Upper lobe of left lung (tissue), 4 donors: ENCODE measurements at regions not wholly inside any gene's neighbourhood (a gene's known extent, or its start where the extent isn't known, plus 50 kb on each side); places are given as distances from the start of the nearest gene placed in this dataset.

Experiments
- EP300 ChIP-seq, 4 donors: sonication (generic); formaldehyde crosslinking; IDR thresholded peaks; one replicate each; pipeline ENCODE4 v1.5.1; 2017; ENCODE audit warnings: antibody characterized with exemption in 4 of 4, control low read depth in 2 of 4
- POLR2AphosphoS5 ChIP-seq, 2 donors: sonication (generic); formaldehyde crosslinking; IDR thresholded peaks; one replicate each; pipeline ENCODE4 v1.5.1; 2017; ENCODE audit warnings: antibody characterized with exemption in 2 of 2
- TF ChIP-seq, protein P1 (sequence below), 6 experiments: fragments of 450-650 bp in 4 of 6; fragments of 200-600 bp in 2 of 6; sonication (generic) in 2 of 6; IDR thresholded peaks; one replicate each; pipeline ENCODE4 v1.5.1; 2016 to 2019; ENCODE audit warnings: antibody characterized with exemption in 6 of 6

DNA sequence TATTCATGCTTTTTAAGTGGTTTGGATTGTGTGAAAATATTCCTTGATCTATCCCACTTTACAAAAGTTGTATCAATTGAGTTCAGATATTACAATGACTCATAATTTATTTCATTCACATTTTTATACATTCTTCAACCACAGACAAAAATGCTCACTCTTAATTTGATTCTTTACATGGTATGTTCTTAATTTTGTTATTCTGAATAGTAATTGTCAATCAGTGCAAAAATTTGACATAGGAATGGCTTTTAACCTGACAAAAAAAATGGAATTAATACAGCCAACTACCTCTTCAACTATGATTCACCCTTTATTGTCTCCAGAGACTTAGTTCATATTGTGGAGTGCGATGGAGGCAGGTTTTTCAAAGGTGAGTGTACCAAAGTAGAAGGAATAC lies 1002.4 kb upstream of the ADGRL4 start:
- TF ChIP-seq, protein P1, sequence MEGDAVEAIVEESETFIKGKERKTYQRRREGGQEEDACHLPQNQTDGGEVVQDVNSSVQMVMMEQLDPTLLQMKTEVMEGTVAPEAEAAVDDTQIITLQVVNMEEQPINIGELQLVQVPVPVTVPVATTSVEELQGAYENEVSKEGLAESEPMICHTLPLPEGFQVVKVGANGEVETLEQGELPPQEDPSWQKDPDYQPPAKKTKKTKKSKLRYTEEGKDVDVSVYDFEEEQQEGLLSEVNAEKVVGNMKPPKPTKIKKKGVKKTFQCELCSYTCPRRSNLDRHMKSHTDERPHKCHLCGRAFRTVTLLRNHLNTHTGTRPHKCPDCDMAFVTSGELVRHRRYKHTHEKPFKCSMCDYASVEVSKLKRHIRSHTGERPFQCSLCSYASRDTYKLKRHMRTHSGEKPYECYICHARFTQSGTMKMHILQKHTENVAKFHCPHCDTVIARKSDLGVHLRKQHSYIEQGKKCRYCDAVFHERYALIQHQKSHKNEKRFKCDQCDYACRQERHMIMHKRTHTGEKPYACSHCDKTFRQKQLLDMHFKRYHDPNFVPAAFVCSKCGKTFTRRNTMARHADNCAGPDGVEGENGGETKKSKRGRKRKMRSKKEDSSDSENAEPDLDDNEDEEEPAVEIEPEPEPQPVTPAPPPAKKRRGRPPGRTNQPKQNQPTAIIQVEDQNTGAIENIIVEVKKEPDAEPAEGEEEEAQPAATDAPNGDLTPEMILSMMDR (IDR thresholded peaks at IDR 0.05) = no peak
- TF ChIP-seq POLR2AphosphoS5 (IDR thresholded peaks at IDR 0.05) = no peak
- no peak for TF ChIP-seq EP300 (IDR thresholded peaks at IDR 0.05)
